ENCODE measurements at regions not wholly inside any gene's neighbourhood (a gene's known extent, or its start where the extent isn't known, plus 50 kb on each side); places are given as distances from the start of the nearest gene placed in this dataset.
A peak's percentile ranks its signal among the peaks of the same experiment; 100 is the strongest.

GRCh38 chr4:145339075-145339725 is 142.5 kb upstream of the SMAD1 start:
- 55 to 100% (median 80%) methylated on average over 1 to 3 of the region's 3 CpGs; no CpG with 5 or more reads in 2 of the 10 experiments for WGBS, 10 experiments
- Histone ChIP-seq H3K4me1 (replicated peaks in 1 of 2) (no peaks in the 10 kb centered on the region), H3K27ac (no peak overlapping the region), H3K4me3 (no peak overlapping the region)
- peak in 1 of 8 experiments; percentile 51 for ATAC-seq (replicated peaks in 6 of 8)
- in situ Hi-C loops (cut with MboI; ENCODE audit: low pct_unique_long_range_greater_than_20kb in 2 of 9, low sequenced_read_pairs in 9 of 9, unreplicated experiment in 9 of 9): no loop called here

GRCh38 chr4:145338568-145338967 is 143.1 kb upstream of the SMAD1 start:
- peak in 1 of 8 experiments; percentile 98 for ATAC-seq (replicated peaks in 6 of 8)
- in situ Hi-C loops (cut with MboI; ENCODE audit: low pct_unique_long_range_greater_than_20kb in 2 of 9, low sequenced_read_pairs in 9 of 9, unreplicated experiment in 9 of 9): no loop called here
- Histone ChIP-seq H3K4me3 (no peak overlapping the region), H3K27ac (no peak overlapping the region), H3K4me1 (replicated peaks in 1 of 2) (no peaks in the 10 kb centered on the region)
- 18 to 87% (median 60%) methylated on average over 1 to 3 of the region's 3 CpGs for WGBS, 10 experiments

GRCh38 chr4:145337391-145337790 is 144.3 kb upstream of the SMAD1 start:
- no peak for ATAC-seq (replicated peaks in 6 of 8)

GRCh38 chr4:145333786-145334185 is 147.9 kb upstream of the SMAD1 start:
- in situ Hi-C loops (cut with MboI; ENCODE audit: low pct_unique_long_range_greater_than_20kb in 2 of 9, low sequenced_read_pairs in 9 of 9, unreplicated experiment in 9 of 9): no loop called here
- Histone ChIP-seq H3K4me3 (no peak overlapping the region), H3K27ac (no peak overlapping the region), H3K4me1 (replicated peaks in 1 of 2) (no peaks in the 10 kb centered on the region)
- 49 to 100% (median 80%) methylated on average over 1 to 3 of the region's 3 CpGs; no CpG with 5 or more reads in 2 of the 10 experiments for WGBS, 10 experiments
- no peak for ATAC-seq (replicated peaks in 6 of 8)

More at GRCh38 chr4:145337391-145337790, 144.3 kb upstream of the SMAD1 start:
- H3K4me3 ChIP-seq: no peak overlapping the region
- no peak overlapping the region for H3K27ac ChIP-seq
- 92 to 100% (median 100%) methylated on average over 1 to 2 of the region's 2 CpGs; no CpG with 5 or more reads in 3 of the 10 experiments for WGBS, 10 experiments
- in situ Hi-C loops (cut with MboI; ENCODE audit: low pct_unique_long_range_greater_than_20kb in 2 of 9, low sequenced_read_pairs in 9 of 9, unreplicated experiment in 9 of 9): no loop called here
- H3K4me1 ChIP-seq (replicated peaks in 1 of 2): no peaks in the 10 kb centered on the region

- in situ Hi-C loops (cut with MboI; ENCODE audit: low pct_unique_long_range_greater_than_20kb in 2 of 9, low sequenced_read_pairs in 9 of 9, unreplicated experiment in 9 of 9): no loop called here
- 0 to 100% (median 63%) methylated on average over 1 to 2 of the region's 2 CpGs; no CpG with 5 or more reads in 1 of the 10 experiments for WGBS, 10 experiments
- Histone ChIP-seq H3K4me1 (replicated peaks in 1 of 2) (no peaks in the 10 kb centered on the region), H3K4me3 (no peak overlapping the region), H3K27ac (no peak overlapping the region)
- ATAC-seq (replicated peaks in 6 of 8): no peak
These were observed 146.1 kb upstream of the OTUD4 start for GRCh38 chr4:145326491-145326890.

- Histone ChIP-seq H3K4me1 (replicated peaks in 1 of 2) (no peaks in the 10 kb centered on the region), H3K27ac (no peak overlapping the region), H3K4me3 (no peak overlapping the region)
- in situ Hi-C loops (cut with MboI; ENCODE audit: low pct_unique_long_range_greater_than_20kb in 2 of 9, low sequenced_read_pairs in 9 of 9, unreplicated experiment in 9 of 9): no loop called here
- no peak for ATAC-seq (replicated peaks in 6 of 8)
- 30 to 100% (median 85%) methylated on average over 1 to 8 of the region's 8 CpGs; no CpG with 5 or more reads in 1 of the 10 experiments for WGBS, 10 experiments
These were observed 143.8 kb upstream of the OTUD4 start for GRCh38 chr4:145324161-145324560.

- Histone ChIP-seq H3K4me3 (no peak overlapping the region), H3K4me1 (replicated peaks in 1 of 2) (no peaks in the 10 kb centered on the region), H3K27ac (no peak overlapping the region)
- ATAC-seq (replicated peaks in 6 of 8): peak in 3 of 8 experiments; percentile 85 to 92 (median 90)
- in situ Hi-C loops (cut with MboI; ENCODE audit: low pct_unique_long_range_greater_than_20kb in 2 of 9, low sequenced_read_pairs in 9 of 9, unreplicated experiment in 9 of 9): no loop called here
- 0 to 96% (median 73%) methylated on average over 2 to 5 of the region's 5 CpGs; no CpG with 5 or more reads in 1 of the 10 experiments for WGBS, 10 experiments
These were observed 139.9 kb upstream of the OTUD4 start for GRCh38 chr4:145320294-145320693.

- in situ Hi-C loops (cut with MboI; ENCODE audit: low pct_unique_long_range_greater_than_20kb in 2 of 9, low sequenced_read_pairs in 9 of 9, unreplicated experiment in 9 of 9): no loop called here
- no peaks in the 10 kb centered on the region for H3K4me1 ChIP-seq (replicated peaks in 1 of 2)
- 0 to 100% (median 68%) methylated on average over 1 to 2 of the region's 2 CpGs for WGBS, 10 experiments
- no peak overlapping the region for H3K4me3 ChIP-seq
- ATAC-seq (replicated peaks in 6 of 8): peak in 3 of 8 experiments; percentile 60 to 87 (median 81)
- no peak overlapping the region for H3K27ac ChIP-seq
These were observed 139.4 kb upstream of the OTUD4 start for GRCh38 chr4:145319751-145320150.

GRCh38 chr4:145316897-145317574 is 136.6 kb upstream of the OTUD4 start:
- Histone ChIP-seq H3K27ac (no peak overlapping the region), H3K4me3 (no peak overlapping the region), H3K4me1 (replicated peaks in 1 of 2) (no peaks in the 10 kb centered on the region)
- no peak for ATAC-seq (replicated peaks in 6 of 8)
- in situ Hi-C loops (cut with MboI; ENCODE audit: low pct_unique_long_range_greater_than_20kb in 2 of 9, low sequenced_read_pairs in 9 of 9, unreplicated experiment in 9 of 9): no loop called here
- WGBS, 10 experiments: 38 to 94% (median 80%) methylated on average over 1 to 2 of the region's 2 CpGs; no CpG with 5 or more reads in 1 of the 10 experiments

GRCh38 chr4:145315811-145316225 is 135.4 kb upstream of the OTUD4 start:
- Histone ChIP-seq H3K27ac (no peak overlapping the region), H3K4me3 (no peak overlapping the region), H3K4me1 (replicated peaks in 1 of 2) (no peaks in the 10 kb centered on the region)
- ATAC-seq (replicated peaks in 6 of 8): peak in 3 of 8 experiments; percentile 25 to 53 (median 35)
- in situ Hi-C loops (cut with MboI; ENCODE audit: low pct_unique_long_range_greater_than_20kb in 2 of 9, low sequenced_read_pairs in 9 of 9, unreplicated experiment in 9 of 9): no loop called here

- ATAC-seq (replicated peaks in 6 of 8): peak in 2 of 8 experiments; percentile 63 to 98
These were observed 128.2 kb upstream of the OTUD4 start for GRCh38 chr4:145308598-145308997.

GRCh38 chr4:145307763-145308430 is 127.5 kb upstream of the OTUD4 start:
- no peak overlapping the region for H3K4me3 ChIP-seq
- WGBS, 10 experiments: 46 to 96% (median 79%) methylated on average over 2 to 4 of the region's 4 CpGs; no CpG with 5 or more reads in 1 of the 10 experiments
- no peak overlapping the region for H3K27ac ChIP-seq
- no peaks in the 10 kb centered on the region for H3K4me1 ChIP-seq (replicated peaks in 1 of 2)
- in situ Hi-C loops (cut with MboI; ENCODE audit: low pct_unique_long_range_greater_than_20kb in 2 of 9, low sequenced_read_pairs in 9 of 9, unreplicated experiment in 9 of 9): no loop called here
- ATAC-seq (replicated peaks in 6 of 8): no peak

More at GRCh38 chr4:145308598-145308997, 128.2 kb upstream of the OTUD4 start:
- WGBS, 10 experiments: 0 to 100% (median 70%) methylated on average over 1 to 3 of the region's 3 CpGs; no CpG with 5 or more reads in 3 of the 10 experiments
- no peaks in the 10 kb centered on the region for H3K4me1 ChIP-seq (replicated peaks in 1 of 2)
- no peak overlapping the region for H3K4me3 ChIP-seq
- no peak overlapping the region for H3K27ac ChIP-seq
- in situ Hi-C loops (cut with MboI; ENCODE audit: low pct_unique_long_range_greater_than_20kb in 2 of 9, low sequenced_read_pairs in 9 of 9, unreplicated experiment in 9 of 9): no loop called here

GRCh38 chr4:145307120-145307519 is 126.7 kb upstream of the OTUD4 start:
- in situ Hi-C loops (cut with MboI; ENCODE audit: low pct_unique_long_range_greater_than_20kb in 2 of 9, low sequenced_read_pairs in 9 of 9, unreplicated experiment in 9 of 9): no loop called here
- 75 to 100% (median 83%) methylated on average over 1 of the region's 1 CpG; no CpG with 5 or more reads in 7 of the 10 experiments for WGBS, 10 experiments
- Histone ChIP-seq H3K4me3 (no peak overlapping the region), H3K4me1 (replicated peaks in 1 of 2) (no peaks in the 10 kb centered on the region), H3K27ac (no peak overlapping the region)
- ATAC-seq (replicated peaks in 6 of 8): no peak

Data from motor neuron (in vitro differentiated cells).